Neural crest cell (in vitro differentiated cells): ENCODE measurements at regions not wholly inside any gene's neighbourhood (a gene's known extent, or its start where the extent isn't known, plus 50 kb on each side); places are given as distances from the start of the nearest gene placed in this dataset.

Experiments
- DNase-seq: peaks from one replicate; pipeline ENCODE4 v3.0.0; 2021; ENCODE audit warnings: low read depth, mixed read lengths, low spot score
- H3K27ac Mint-ChIP-seq: one replicate; pipeline ENCODE4 v1.8.0; 2021; ENCODE audit warnings: mild to moderate bottlenecking, mixed read lengths; ENCODE audit not compliant: unreplicated experiment
- H3K27me3 Mint-ChIP-seq: 2 replicates; pipeline ENCODE4 v1.8.0; 2021; ENCODE audit warnings: low read depth, mild to moderate bottlenecking, mixed read lengths
- H3K36me3 Mint-ChIP-seq: 2 replicates; pipeline ENCODE4 v1.8.0; 2021; ENCODE audit warnings: low read depth, mild to moderate bottlenecking, mixed read lengths
- H3K4me1 Mint-ChIP-seq: 2 replicates; pipeline ENCODE4 v1.8.0; 2021; ENCODE audit warnings: mixed read lengths
- H3K4me3 Mint-ChIP-seq: one replicate; pipeline ENCODE4 v1.8.0; 2021; ENCODE audit warnings: mild to moderate bottlenecking, mixed read lengths
- H3K9me3 Mint-ChIP-seq: 2 replicates; pipeline ENCODE4 v1.8.0; 2021; ENCODE audit warnings: mixed read lengths
- TF ChIP-seq, protein P1 (sequence below): fragments of 200-600 bp; sonication (generic); conservative IDR thresholded peaks from 2 replicates; pipeline ENCODE4 v1.5.0; 2021; ENCODE audit warnings: antibody characterized with exemption, mild to moderate bottlenecking

DNA sequence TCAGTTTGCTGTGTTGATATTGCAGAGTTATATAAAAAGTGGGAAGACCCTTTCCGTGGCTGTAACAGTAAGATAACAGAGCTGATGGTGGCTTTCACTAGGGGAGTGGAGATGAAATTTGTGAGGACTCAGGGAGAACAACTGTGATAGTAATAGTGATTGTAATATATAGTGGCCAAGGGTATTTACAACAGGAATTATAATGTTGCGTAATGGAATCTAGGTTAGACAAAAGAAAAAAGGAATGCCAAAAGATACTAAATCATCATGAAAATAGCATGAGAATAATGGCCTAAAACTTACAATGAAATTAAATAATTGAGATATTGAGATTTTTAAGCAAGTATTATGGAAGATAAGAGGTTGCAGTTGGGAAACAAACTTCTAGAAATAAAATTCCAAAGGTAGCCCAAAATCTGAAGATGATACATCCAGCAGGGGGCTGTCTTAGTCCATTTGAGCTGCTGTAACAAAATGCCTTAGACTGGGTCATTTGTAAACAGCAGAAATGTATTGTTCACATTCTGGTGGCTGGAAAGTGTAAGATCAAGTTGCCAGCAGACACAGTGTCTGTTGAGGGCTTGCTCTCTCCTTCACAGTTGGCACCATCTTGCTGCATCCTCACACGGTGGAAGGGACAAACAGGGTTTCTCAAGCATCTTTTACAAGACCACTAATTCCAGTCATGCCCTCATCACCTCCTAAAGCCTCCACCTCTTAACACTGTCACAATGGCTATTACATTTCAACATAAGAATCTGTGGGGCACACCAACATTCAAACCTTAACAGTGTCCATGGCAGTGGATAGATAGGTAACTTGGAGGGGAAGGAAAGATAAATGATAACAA is 711.2 kb downstream of the MRPL39 start:
- Mint-ChIP-seq H3K4me1 (no peaks in the 10 kb centered on the region), H3K4me3 (no peak overlapping the region), H3K27me3 (no peaks in the 10 kb centered on the region), H3K36me3 (no peaks in the 10 kb centered on the region), H3K27ac (no peak overlapping the region), H3K9me3 (peaks cover 2% of the 10 kb centered on the region)
- TF ChIP-seq, protein P1, sequence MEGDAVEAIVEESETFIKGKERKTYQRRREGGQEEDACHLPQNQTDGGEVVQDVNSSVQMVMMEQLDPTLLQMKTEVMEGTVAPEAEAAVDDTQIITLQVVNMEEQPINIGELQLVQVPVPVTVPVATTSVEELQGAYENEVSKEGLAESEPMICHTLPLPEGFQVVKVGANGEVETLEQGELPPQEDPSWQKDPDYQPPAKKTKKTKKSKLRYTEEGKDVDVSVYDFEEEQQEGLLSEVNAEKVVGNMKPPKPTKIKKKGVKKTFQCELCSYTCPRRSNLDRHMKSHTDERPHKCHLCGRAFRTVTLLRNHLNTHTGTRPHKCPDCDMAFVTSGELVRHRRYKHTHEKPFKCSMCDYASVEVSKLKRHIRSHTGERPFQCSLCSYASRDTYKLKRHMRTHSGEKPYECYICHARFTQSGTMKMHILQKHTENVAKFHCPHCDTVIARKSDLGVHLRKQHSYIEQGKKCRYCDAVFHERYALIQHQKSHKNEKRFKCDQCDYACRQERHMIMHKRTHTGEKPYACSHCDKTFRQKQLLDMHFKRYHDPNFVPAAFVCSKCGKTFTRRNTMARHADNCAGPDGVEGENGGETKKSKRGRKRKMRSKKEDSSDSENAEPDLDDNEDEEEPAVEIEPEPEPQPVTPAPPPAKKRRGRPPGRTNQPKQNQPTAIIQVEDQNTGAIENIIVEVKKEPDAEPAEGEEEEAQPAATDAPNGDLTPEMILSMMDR = peak; percentile 47
- no peak for DNase-seq

DNA sequence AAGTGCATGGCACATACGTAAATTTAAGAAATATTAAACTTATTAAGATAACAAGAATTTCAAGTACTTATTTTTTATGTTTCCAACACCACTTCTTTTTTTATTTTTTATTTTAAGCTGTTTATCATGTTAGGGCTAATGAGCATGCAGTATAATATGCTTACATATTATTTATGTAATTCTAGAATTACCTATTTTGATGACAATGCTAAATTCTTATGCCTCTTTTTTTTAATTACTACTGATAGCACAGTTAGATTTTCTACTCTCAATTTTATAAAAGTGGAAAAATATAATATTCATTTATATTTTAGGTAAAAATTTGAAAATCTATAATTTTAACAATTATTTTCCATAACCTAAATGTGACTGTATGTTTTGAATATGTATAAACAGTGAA is 713.0 kb downstream of the MRPL39 start:
- H3K27ac Mint-ChIP-seq = no peak overlapping the region
- H3K36me3 Mint-ChIP-seq = no peaks in the 10 kb centered on the region
- H3K4me1 Mint-ChIP-seq = no peaks in the 10 kb centered on the region
- H3K27me3 Mint-ChIP-seq = no peaks in the 10 kb centered on the region
- TF ChIP-seq, protein P1 = no peak
- H3K9me3 Mint-ChIP-seq = peaks cover 2% of the 10 kb centered on the region
- no peak overlapping the region for H3K4me3 Mint-ChIP-seq
- DNase-seq = no peak

DNA sequence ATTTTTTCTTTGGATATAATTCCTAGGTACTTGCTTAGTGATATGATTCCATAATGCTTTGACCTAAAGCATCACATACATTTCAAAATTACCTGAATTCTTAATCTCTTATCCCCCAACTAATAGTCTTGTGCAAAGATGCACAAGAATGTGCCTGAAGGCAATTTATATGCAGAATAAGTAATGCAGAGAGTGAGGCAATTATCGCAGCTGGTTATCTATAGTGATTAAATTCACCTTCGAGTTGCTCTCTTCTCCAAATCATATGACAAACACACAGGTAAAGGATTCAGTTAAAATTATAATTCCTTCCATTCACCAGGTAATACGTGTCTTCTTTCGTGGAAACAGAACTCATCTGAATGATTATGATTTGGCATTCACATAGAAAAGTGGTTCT is 717.3 kb downstream of the MRPL39 start:
- Mint-ChIP-seq H3K4me1 (no peaks in the 10 kb centered on the region), H3K27me3 (no peaks in the 10 kb centered on the region), H3K27ac (no peak overlapping the region), H3K36me3 (no peaks in the 10 kb centered on the region), H3K9me3 (peaks cover 3% of the 10 kb centered on the region), H3K4me3 (no peak overlapping the region)
- DNase-seq = no peak
- TF ChIP-seq, protein P1 = no peak

DNA sequence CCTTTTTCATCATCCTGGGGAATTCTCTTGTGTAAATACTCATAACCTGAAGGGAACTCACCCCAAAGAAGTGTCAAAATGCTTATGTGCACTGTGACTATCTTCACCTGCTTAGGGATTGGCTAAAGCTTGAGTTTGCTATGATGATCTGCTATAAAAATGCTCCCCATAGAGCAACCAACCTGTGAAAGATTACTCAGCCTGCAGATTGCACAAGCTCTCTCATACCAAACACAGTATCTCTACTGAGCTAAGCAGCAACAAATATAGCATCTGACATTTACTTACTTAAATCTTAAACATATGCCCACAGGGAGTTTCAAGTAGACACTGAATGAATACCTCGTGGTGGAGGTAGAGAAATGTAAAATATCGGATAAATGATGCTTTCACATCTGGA is 725.8 kb downstream of the MRPL39 start:
- H3K36me3 Mint-ChIP-seq = peaks cover 3% of the 10 kb centered on the region
- H3K9me3 Mint-ChIP-seq = peaks cover 8% of the 10 kb centered on the region
- no peak for DNase-seq
- no peak overlapping the region for H3K4me3 Mint-ChIP-seq
- H3K27ac Mint-ChIP-seq = no peak overlapping the region
- no peaks in the 10 kb centered on the region for H3K4me1 Mint-ChIP-seq
- H3K27me3 Mint-ChIP-seq = no peaks in the 10 kb centered on the region
- TF ChIP-seq, protein P1 = no peak

DNA sequence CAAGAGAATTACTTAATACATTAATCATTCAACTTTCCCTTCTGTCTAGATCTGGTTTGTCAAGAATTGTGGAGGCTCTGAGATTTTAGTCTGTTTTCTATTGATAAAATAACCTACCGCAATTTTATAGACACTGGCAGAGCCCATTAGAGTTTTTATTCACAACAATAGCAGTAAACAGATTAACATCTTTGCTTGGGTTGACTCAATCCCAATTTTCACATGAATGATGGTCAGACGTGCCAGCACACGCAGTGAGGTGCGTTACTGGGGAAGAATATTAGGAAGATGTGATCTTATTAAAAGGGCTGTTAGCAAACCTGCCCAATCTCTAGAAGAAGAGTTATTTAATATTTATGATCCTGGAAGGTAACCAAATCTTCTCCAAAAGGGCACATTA is 736.6 kb downstream of the MRPL39 start:
- no peak overlapping the region for H3K27ac Mint-ChIP-seq
- TF ChIP-seq, protein P1 = no peak
- H3K9me3 Mint-ChIP-seq = no peaks in the 10 kb centered on the region
- H3K4me3 Mint-ChIP-seq = no peak overlapping the region
- no peaks in the 10 kb centered on the region for H3K36me3 Mint-ChIP-seq
- no peaks in the 10 kb centered on the region for H3K4me1 Mint-ChIP-seq
- DNase-seq = no peak
- H3K27me3 Mint-ChIP-seq = no peaks in the 10 kb centered on the region
